Keratinocyte (primary cell): ENCODE measurements at regions not wholly inside any gene's neighbourhood (a gene's known extent, or its start where the extent isn't known, plus 50 kb on each side); places are given as distances from the start of the nearest gene placed in this dataset.

Experiments
- DNase-seq: peaks from one replicate; pipeline ENCODE4 v3.0.0-alpha.2; 2011; ENCODE audit warnings: low read depth, missing footprints, low spot score
- FAIRE-seq: peaks from 2 replicates; lab custom pipeline; 2011; peaks lifted over from hg19 to GRCh38; lab: Jason Lieb, UNC
- H2AFZ ChIP-seq: 2 replicates; pipeline ENCODE4 v1.6.0; 2012; ENCODE audit warnings: low read length, control low read depth, inconsistent platforms; ENCODE audit not compliant: control insufficient read depth
- H3K27ac ChIP-seq: 2 replicates; pipeline ENCODE4 v1.5.1; 2011; ENCODE audit warnings: low read length; ENCODE audit not compliant: control insufficient read depth, insufficient read depth
- H3K27me3 ChIP-seq: 3 replicates; pipeline ENCODE4 v1.6.0; 2011; ENCODE audit warnings: low read length; ENCODE audit not compliant: control insufficient read depth, insufficient read depth; ENCODE audit errors: extremely low read depth
- H3K36me3 ChIP-seq, 2 experiments: 2 replicates in 1 of 2; 3 replicates in 1 of 2; pipeline ENCODE4 v1.5.1; 2011; ENCODE audit warnings: low read length in 2 of 2, mild to moderate bottlenecking in 1 of 2; ENCODE audit not compliant: control insufficient read depth in 2 of 2, insufficient read depth in 2 of 2; ENCODE audit errors: extremely low read depth in 1 of 2
- H3K4me1 ChIP-seq: 3 replicates; pipeline ENCODE4 v1.5.1; 2011; ENCODE audit warnings: low read length; ENCODE audit not compliant: control insufficient read depth, insufficient read depth; ENCODE audit errors: extremely low read depth
- H3K4me2 ChIP-seq: 3 replicates; pipeline ENCODE4 v1.6.0; 2011; ENCODE audit warnings: low read depth, low read length; ENCODE audit not compliant: control insufficient read depth, insufficient read depth; ENCODE audit errors: extremely low read depth
- H3K4me3 ChIP-seq, 3 experiments: fragments of 200-600 bp in 1 of 3; sonication (generic) in 1 of 3; 2 replicates in 2 of 3; 3 replicates in 1 of 3; pipeline ENCODE4 v1.5.1; 2011 to 2016; ENCODE audit warnings: low read length in 3 of 3, mild to moderate bottlenecking in 3 of 3, control low read depth in 2 of 3, inconsistent platforms in 1 of 3, low read depth in 1 of 3, mixed read lengths in 1 of 3, mixed run types in 1 of 3, moderate library complexity in 1 of 3; ENCODE audit not compliant: control insufficient read depth in 2 of 3, insufficient read depth in 2 of 3; ENCODE audit errors: extremely low read depth in 1 of 3
- H3K79me2 ChIP-seq: 2 replicates; pipeline ENCODE4 v1.6.0; 2012; ENCODE audit warnings: low read length; ENCODE audit not compliant: control insufficient read depth, insufficient read depth
- H3K9ac ChIP-seq: 3 replicates; pipeline ENCODE4 v1.6.0; 2011; ENCODE audit warnings: low read length; ENCODE audit not compliant: control insufficient read depth, insufficient read depth; ENCODE audit errors: extremely low read depth
- H3K9me1 ChIP-seq: 3 replicates; pipeline ENCODE4 v1.6.0; 2011; ENCODE audit warnings: low read length; ENCODE audit not compliant: control insufficient read depth, insufficient read depth; ENCODE audit errors: extremely low read depth
- H3K9me3 ChIP-seq: 2 replicates; pipeline ENCODE4 v1.5.1; 2012; ENCODE audit warnings: low read depth, low read length; ENCODE audit not compliant: control insufficient read depth
- H4K20me1 ChIP-seq: 3 replicates; pipeline ENCODE4 v1.6.0; 2011; ENCODE audit warnings: low read length; ENCODE audit not compliant: control insufficient read depth, insufficient read depth; ENCODE audit errors: extremely low read depth
- EZH2 ChIP-seq: IDR thresholded peaks from one replicate; pipeline ENCODE4 v1.6.1; 2012; ENCODE audit warnings: inconsistent platforms, mild to moderate bottlenecking, low read length, moderate library complexity
- dilution Hi-C: fragments of 300-500 bp; cut with MboI; formaldehyde crosslinking; loops from one replicate; pipeline ENCODE4 v1.7.0; 2020; ENCODE audit warnings: low sequenced_read_pairs; ENCODE audit not compliant: extremely low pct_ligation_motif_present
- TF ChIP-seq, protein P1 (sequence below), 3 experiments: IDR thresholded peaks in 1 of 3; conservative IDR thresholded peaks in 1 of 3; optimal IDR thresholded peaks in 1 of 3; 2 replicates in 2 of 3; 3 replicates in 1 of 3; pipeline versions ENCODE3 to v1.5.1; 2011; ENCODE audit warnings: low read length in 3 of 3, mild to moderate bottlenecking in 3 of 3, moderate library complexity in 2 of 3, control low read depth in 1 of 3, inconsistent platforms in 1 of 3; ENCODE audit not compliant: insufficient read depth in 2 of 3; ENCODE audit errors: extremely low read depth in 1 of 3

GRCh38 chr7:52271703-52272102, 763.7 kb upstream of the POM121L12 start:
- dilution Hi-C loops: no loop called here
- Histone ChIP-seq H3K27me3 (no peaks in the 10 kb centered on the region), H3K4me3 (no peak overlapping the region), H4K20me1 (no peaks in the 10 kb centered on the region), H2AFZ (no peak overlapping the region), H3K4me1 (no peaks in the 10 kb centered on the region), H3K79me2 (no peaks in the 10 kb centered on the region), H3K4me2 (no peak overlapping the region), H3K9me3 (no peaks in the 10 kb centered on the region), H3K9ac (no peak overlapping the region), H3K9me1 (no peaks in the 10 kb centered on the region), H3K36me3 (no peaks in the 10 kb centered on the region), H3K27ac (no peak overlapping the region)
- TF ChIP-seq, protein P1, sequence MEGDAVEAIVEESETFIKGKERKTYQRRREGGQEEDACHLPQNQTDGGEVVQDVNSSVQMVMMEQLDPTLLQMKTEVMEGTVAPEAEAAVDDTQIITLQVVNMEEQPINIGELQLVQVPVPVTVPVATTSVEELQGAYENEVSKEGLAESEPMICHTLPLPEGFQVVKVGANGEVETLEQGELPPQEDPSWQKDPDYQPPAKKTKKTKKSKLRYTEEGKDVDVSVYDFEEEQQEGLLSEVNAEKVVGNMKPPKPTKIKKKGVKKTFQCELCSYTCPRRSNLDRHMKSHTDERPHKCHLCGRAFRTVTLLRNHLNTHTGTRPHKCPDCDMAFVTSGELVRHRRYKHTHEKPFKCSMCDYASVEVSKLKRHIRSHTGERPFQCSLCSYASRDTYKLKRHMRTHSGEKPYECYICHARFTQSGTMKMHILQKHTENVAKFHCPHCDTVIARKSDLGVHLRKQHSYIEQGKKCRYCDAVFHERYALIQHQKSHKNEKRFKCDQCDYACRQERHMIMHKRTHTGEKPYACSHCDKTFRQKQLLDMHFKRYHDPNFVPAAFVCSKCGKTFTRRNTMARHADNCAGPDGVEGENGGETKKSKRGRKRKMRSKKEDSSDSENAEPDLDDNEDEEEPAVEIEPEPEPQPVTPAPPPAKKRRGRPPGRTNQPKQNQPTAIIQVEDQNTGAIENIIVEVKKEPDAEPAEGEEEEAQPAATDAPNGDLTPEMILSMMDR (optimal IDR thresholded peaks at IDR 0.05 in 1 of 3, IDR thresholded peaks at IDR 0.05 in 1 of 3, conservative IDR thresholded peaks at IDR 0.05 in 1 of 3; ENCODE audit: extremely low read depth in 1 of 3, insufficient read depth in 2 of 3, low read length in 3 of 3): no peak
- no peak for TF ChIP-seq EZH2
- DNase-seq (no peak), FAIRE-seq (no peak)

GRCh38 chr7:52270301-52270700, 765.1 kb upstream of the POM121L12 start:
- H3K27me3 ChIP-seq: no peaks in the 10 kb centered on the region
- no peak overlapping the region for H3K9ac ChIP-seq
- H3K79me2 ChIP-seq: no peaks in the 10 kb centered on the region
- no peaks in the 10 kb centered on the region for H4K20me1 ChIP-seq
- FAIRE-seq: no peak
- H3K4me3 ChIP-seq: no peak overlapping the region
- no peaks in the 10 kb centered on the region for H3K9me3 ChIP-seq
- dilution Hi-C loops: no loop called here
- H3K36me3 ChIP-seq: no peaks in the 10 kb centered on the region
- H3K4me2 ChIP-seq: no peak overlapping the region
- H2AFZ ChIP-seq: no peak overlapping the region
- DNase-seq: no peak
- no peaks in the 10 kb centered on the region for H3K9me1 ChIP-seq
- TF ChIP-seq, protein P1 (optimal IDR thresholded peaks at IDR 0.05 in 1 of 3, IDR thresholded peaks at IDR 0.05 in 1 of 3, conservative IDR thresholded peaks at IDR 0.05 in 1 of 3; ENCODE audit: extremely low read depth in 1 of 3, insufficient read depth in 2 of 3, low read length in 3 of 3): no peak
- TF ChIP-seq EZH2: no peak
- H3K27ac ChIP-seq: no peak overlapping the region
- no peaks in the 10 kb centered on the region for H3K4me1 ChIP-seq
